ENCODE measurements at regions not wholly inside any gene's neighbourhood (a gene's known extent, or its start where the extent isn't known, plus 50 kb on each side); places are given as distances from the start of the nearest gene placed in this dataset.

DNA sequence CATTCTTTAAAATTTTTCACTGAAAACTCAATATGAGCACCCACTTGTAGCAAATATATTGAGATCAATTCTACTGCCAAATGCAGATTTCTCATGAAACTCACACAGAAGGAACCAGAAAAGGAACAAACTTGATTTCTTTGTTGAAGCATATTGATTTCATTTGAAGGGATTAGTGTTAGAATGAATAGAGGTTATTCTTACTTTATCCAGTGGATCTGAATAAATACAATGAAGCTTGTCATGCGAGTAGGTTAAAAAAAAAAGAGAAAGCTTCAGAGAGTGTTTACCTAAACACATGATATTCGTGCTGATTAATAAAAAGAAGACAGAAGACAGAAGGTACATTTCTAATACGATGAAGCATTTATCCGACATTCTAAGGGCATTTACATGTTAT lies 226.7 kb upstream of the ZSWIM2 start:
- no peak for DNase-seq (ENCODE audit: low spot score)
- no peaks in the 10 kb centered on the region for H3K9me3 ChIP-seq (ENCODE audit: severe bottlenecking)
- H3K4me3 ChIP-seq (ENCODE audit: severe bottlenecking): no peak overlapping the region
- no peaks in the 10 kb centered on the region for H3K36me3 ChIP-seq (ENCODE audit: low read depth)
- H3K27ac ChIP-seq (ENCODE audit: poor library complexity, severe bottlenecking): no peak overlapping the region
- TF ChIP-seq, protein P1, sequence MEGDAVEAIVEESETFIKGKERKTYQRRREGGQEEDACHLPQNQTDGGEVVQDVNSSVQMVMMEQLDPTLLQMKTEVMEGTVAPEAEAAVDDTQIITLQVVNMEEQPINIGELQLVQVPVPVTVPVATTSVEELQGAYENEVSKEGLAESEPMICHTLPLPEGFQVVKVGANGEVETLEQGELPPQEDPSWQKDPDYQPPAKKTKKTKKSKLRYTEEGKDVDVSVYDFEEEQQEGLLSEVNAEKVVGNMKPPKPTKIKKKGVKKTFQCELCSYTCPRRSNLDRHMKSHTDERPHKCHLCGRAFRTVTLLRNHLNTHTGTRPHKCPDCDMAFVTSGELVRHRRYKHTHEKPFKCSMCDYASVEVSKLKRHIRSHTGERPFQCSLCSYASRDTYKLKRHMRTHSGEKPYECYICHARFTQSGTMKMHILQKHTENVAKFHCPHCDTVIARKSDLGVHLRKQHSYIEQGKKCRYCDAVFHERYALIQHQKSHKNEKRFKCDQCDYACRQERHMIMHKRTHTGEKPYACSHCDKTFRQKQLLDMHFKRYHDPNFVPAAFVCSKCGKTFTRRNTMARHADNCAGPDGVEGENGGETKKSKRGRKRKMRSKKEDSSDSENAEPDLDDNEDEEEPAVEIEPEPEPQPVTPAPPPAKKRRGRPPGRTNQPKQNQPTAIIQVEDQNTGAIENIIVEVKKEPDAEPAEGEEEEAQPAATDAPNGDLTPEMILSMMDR (IDR thresholded peaks at IDR 0.05; ENCODE audit: poor library complexity, severe bottlenecking): no peak
- H3K4me1 ChIP-seq (ENCODE audit: insufficient read depth, poor library complexity, severe bottlenecking): no peaks in the 10 kb centered on the region
- no peaks in the 10 kb centered on the region for H3K27me3 ChIP-seq (ENCODE audit: insufficient read depth, poor library complexity, severe bottlenecking)
- ATAC-seq (ENCODE audit: low read depth): no peak

DNA sequence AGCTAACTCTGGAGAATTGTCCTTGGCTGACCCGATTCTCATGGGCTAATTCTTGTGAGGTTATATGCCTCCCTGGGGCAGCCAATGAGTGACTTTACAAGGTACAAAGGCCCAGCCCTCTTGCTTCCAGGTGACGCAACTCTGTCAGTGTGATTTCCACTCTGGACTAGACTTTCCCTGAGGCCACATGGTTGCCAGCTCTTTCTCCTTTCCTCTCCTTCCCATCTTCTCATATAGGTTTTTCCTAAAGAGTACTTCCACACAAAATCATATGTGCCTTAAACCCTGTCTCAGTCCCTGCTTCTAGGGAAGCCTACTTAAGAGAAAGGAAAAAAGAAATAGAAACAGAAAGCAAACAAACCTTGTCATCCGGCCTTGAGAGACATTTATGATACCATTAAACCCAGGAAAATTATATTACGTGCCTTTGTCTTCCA lies 226.2 kb upstream of the ZSWIM2 start:
- TF ChIP-seq, protein P1 (IDR thresholded peaks at IDR 0.05; ENCODE audit: poor library complexity, severe bottlenecking): no peak
- Histone ChIP-seq H3K27ac (ENCODE audit: poor library complexity, severe bottlenecking) (no peak overlapping the region), H3K4me3 (ENCODE audit: severe bottlenecking) (no peak overlapping the region), H3K36me3 (ENCODE audit: low read depth) (no peaks in the 10 kb centered on the region), H3K4me1 (ENCODE audit: insufficient read depth, poor library complexity, severe bottlenecking) (no peaks in the 10 kb centered on the region), H3K9me3 (ENCODE audit: severe bottlenecking) (no peaks in the 10 kb centered on the region), H3K27me3 (ENCODE audit: insufficient read depth, poor library complexity, severe bottlenecking) (no peaks in the 10 kb centered on the region)
- DNase-seq (ENCODE audit: low spot score): no peak
- ATAC-seq (ENCODE audit: low read depth): no peak; the same call in 2 of the 3 replicates

DNA sequence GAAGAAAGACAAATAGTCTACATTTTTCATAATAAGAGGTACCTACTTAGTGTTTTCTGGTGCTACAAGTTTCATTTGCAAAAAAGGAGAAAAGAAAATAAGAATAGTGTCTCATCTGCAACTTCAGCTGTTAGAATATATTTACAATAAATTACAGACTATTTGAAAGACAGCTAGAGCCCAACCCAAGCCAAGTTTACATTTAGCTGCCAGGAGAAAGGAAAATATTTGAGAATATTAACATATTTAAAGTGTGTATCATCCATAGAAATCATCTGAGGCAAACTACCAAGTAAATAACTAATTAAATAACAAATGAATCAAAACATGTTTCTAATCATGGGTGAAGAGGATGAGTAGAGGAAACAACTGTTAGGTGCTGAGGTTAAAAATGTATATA lies 209.2 kb upstream of the ZSWIM2 start:
- no peaks in the 10 kb centered on the region for H3K9me3 ChIP-seq (ENCODE audit: severe bottlenecking)
- no peak for ATAC-seq (ENCODE audit: low read depth)
- no peak overlapping the region for H3K27ac ChIP-seq (ENCODE audit: poor library complexity, severe bottlenecking)
- H3K4me3 ChIP-seq (ENCODE audit: severe bottlenecking): no peak overlapping the region
- TF ChIP-seq, protein P1 (IDR thresholded peaks at IDR 0.05; ENCODE audit: poor library complexity, severe bottlenecking): no peak
- no peaks in the 10 kb centered on the region for H3K36me3 ChIP-seq (ENCODE audit: low read depth)
- no peaks in the 10 kb centered on the region for H3K27me3 ChIP-seq (ENCODE audit: insufficient read depth, poor library complexity, severe bottlenecking)
- no peak for DNase-seq (ENCODE audit: low spot score)
- no peaks in the 10 kb centered on the region for H3K4me1 ChIP-seq (ENCODE audit: insufficient read depth, poor library complexity, severe bottlenecking)

DNA sequence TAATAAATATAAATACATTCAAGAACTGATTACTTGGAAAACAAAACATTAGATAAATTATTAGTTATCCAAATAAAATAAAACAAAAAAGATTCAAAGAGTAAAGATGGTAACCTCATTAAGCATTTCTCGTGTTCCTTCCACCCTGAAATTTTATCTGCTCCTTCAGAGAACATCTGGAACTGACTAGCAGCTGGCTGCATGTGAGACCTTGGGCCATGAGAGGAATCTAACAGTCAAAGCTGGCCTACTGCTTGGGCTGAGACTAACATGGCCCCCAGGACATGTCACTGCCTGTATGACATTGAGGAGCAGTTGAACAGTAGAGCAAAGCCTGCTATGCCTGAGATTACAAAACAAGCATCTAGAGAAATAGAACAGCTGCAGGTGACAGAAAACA lies 208.5 kb upstream of the ZSWIM2 start:
- no peaks in the 10 kb centered on the region for H3K27me3 ChIP-seq (ENCODE audit: insufficient read depth, poor library complexity, severe bottlenecking)
- no peaks in the 10 kb centered on the region for H3K4me1 ChIP-seq (ENCODE audit: insufficient read depth, poor library complexity, severe bottlenecking)
- DNase-seq (ENCODE audit: low spot score) (no peak), ATAC-seq (ENCODE audit: low read depth) (no peak)
- H3K4me3 ChIP-seq (ENCODE audit: severe bottlenecking): no peak overlapping the region
- no peak overlapping the region for H3K27ac ChIP-seq (ENCODE audit: poor library complexity, severe bottlenecking)
- H3K9me3 ChIP-seq (ENCODE audit: severe bottlenecking): no peaks in the 10 kb centered on the region
- TF ChIP-seq, protein P1 (IDR thresholded peaks at IDR 0.05; ENCODE audit: poor library complexity, severe bottlenecking): no peak
- no peaks in the 10 kb centered on the region for H3K36me3 ChIP-seq (ENCODE audit: low read depth)

DNA sequence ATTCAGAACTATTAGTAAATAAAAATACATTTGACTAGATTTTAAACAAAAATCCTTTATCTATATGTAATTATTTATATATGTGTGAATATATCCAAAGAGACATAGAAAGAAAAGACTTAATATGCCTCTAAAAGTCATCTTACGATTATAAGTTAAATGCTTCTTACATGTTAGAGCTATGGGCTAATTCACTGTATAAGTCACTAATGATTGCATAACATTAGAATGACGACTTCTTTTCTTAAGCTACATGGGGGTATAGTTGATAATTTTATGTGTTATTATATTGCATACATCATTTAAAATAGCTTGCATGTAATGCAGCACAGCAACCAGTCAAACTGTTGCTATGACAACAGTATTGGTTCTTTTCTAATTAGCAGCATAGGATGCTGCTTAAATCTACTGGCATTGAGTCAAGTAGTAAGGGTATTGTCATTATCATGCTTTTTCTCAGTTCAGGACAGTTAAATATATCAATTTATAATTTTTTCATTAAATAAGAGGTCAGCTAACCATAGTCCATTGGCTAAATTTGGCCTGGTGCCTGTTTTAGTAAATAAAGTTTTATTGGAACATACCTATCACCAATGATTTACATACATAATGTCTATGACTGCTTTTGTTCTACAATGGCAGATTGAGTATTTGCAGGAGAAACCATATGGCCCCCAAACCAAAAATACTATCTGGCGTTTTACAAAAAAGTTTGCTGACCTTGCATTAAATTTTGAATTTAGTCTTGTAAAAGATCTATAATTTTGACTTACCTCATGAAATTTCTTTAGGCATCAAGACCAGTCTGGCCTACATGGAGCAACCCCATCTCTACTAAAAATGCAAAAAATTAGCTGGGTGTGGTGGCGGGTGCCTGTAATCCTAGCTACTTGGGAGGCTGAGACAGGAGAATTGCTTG lies 207.7 kb upstream of the ZSWIM2 start:
- ATAC-seq (ENCODE audit: low read depth) (no peak), DNase-seq (ENCODE audit: low spot score) (no peak)
- Histone ChIP-seq H3K4me3 (ENCODE audit: severe bottlenecking) (no peak overlapping the region), H3K27me3 (ENCODE audit: insufficient read depth, poor library complexity, severe bottlenecking) (no peaks in the 10 kb centered on the region), H3K4me1 (ENCODE audit: insufficient read depth, poor library complexity, severe bottlenecking) (no peaks in the 10 kb centered on the region), H3K9me3 (ENCODE audit: severe bottlenecking) (no peaks in the 10 kb centered on the region), H3K36me3 (ENCODE audit: low read depth) (no peaks in the 10 kb centered on the region), H3K27ac (ENCODE audit: poor library complexity, severe bottlenecking) (no peak overlapping the region)
- TF ChIP-seq, protein P1 (IDR thresholded peaks at IDR 0.05; ENCODE audit: poor library complexity, severe bottlenecking): no peak
